ENCODE measurements at regions not wholly inside any gene's neighbourhood (a gene's known extent, or its start where the extent isn't known, plus 50 kb on each side); places are given as distances from the start of the nearest gene placed in this dataset.

GRCh38 chr17:70610161-70610560, 440.8 kb downstream of the KCNJ2 start:
- H3K36me3 ChIP-seq: no peaks in the 10 kb centered on the region
- intact Hi-C loops (cut with DNase I): no loop called here
- no peak overlapping the region for H3K4me3 ChIP-seq
- H3K27ac ChIP-seq: no peak overlapping the region
- no peaks in the 10 kb centered on the region for H3K9me3 ChIP-seq
- no peak for DNase-seq (ENCODE audit: low spot score in 2 of 2)
- no peak for TF ChIP-seq CTCF (IDR thresholded peaks at IDR 0.05)
- no peaks in the 10 kb centered on the region for H3K4me1 ChIP-seq
- no peaks in the 10 kb centered on the region for H3K27me3 ChIP-seq

GRCh38 chr17:70613681-70614080, 444.3 kb downstream of the KCNJ2 start:
- no peak for DNase-seq (ENCODE audit: low spot score in 2 of 2)
- no peak overlapping the region for H3K27ac ChIP-seq
- no peak overlapping the region for H3K4me3 ChIP-seq
- H3K36me3 ChIP-seq: no peaks in the 10 kb centered on the region
- no peaks in the 10 kb centered on the region for H3K4me1 ChIP-seq
- TF ChIP-seq CTCF (IDR thresholded peaks at IDR 0.05): no peak
- no peaks in the 10 kb centered on the region for H3K9me3 ChIP-seq
- intact Hi-C loops (cut with DNase I): no loop called here
- no peaks in the 10 kb centered on the region for H3K27me3 ChIP-seq

- Histone ChIP-seq H3K27ac (no peak overlapping the region), H3K4me1 (no peaks in the 10 kb centered on the region), H3K36me3 (no peaks in the 10 kb centered on the region), H3K9me3 (no peaks in the 10 kb centered on the region), H3K27me3 (no peaks in the 10 kb centered on the region), H3K4me3 (no peak overlapping the region)
- no peak for TF ChIP-seq CTCF (IDR thresholded peaks at IDR 0.05)
- no peak for DNase-seq (ENCODE audit: low spot score in 2 of 2)
- intact Hi-C loops (cut with DNase I): no loop called here
Observed at GRCh38 chr17:70615831-70616230, 446.5 kb downstream of the KCNJ2 start.

- intact Hi-C loops (cut with DNase I): no loop called here
- H3K27ac ChIP-seq: no peak overlapping the region
- H3K4me1 ChIP-seq: no peaks in the 10 kb centered on the region
- H3K4me3 ChIP-seq: no peak overlapping the region
- no peaks in the 10 kb centered on the region for H3K36me3 ChIP-seq
- no peaks in the 10 kb centered on the region for H3K27me3 ChIP-seq
- no peaks in the 10 kb centered on the region for H3K9me3 ChIP-seq
- TF ChIP-seq CTCF (IDR thresholded peaks at IDR 0.05): no peak
- no peak for DNase-seq (ENCODE audit: low spot score in 2 of 2)
Observed at GRCh38 chr17:70618641-70619040, 449.3 kb downstream of the KCNJ2 start.

- H3K27ac ChIP-seq: no peak overlapping the region
- intact Hi-C loops (cut with DNase I): no loop called here
- H3K27me3 ChIP-seq: no peaks in the 10 kb centered on the region
- H3K9me3 ChIP-seq: no peaks in the 10 kb centered on the region
- TF ChIP-seq CTCF (IDR thresholded peaks at IDR 0.05): no peak
- H3K4me1 ChIP-seq: no peaks in the 10 kb centered on the region
- DNase-seq (ENCODE audit: low spot score in 2 of 2): no peak
- H3K4me3 ChIP-seq: no peak overlapping the region
- H3K36me3 ChIP-seq: no peaks in the 10 kb centered on the region
Observed at GRCh38 chr17:70621566-70621965, 452.2 kb downstream of the KCNJ2 start.
